HCEC 1CT (cell line): ENCODE measurements at regions not wholly inside any gene's neighbourhood (a gene's known extent, or its start where the extent isn't known, plus 50 kb on each side); places are given as distances from the start of the nearest gene placed in this dataset.

Experiments
- DNase-seq: peaks from one replicate; pipeline ENCODE4 v3.0.0-alpha.2; 2017

DNA sequence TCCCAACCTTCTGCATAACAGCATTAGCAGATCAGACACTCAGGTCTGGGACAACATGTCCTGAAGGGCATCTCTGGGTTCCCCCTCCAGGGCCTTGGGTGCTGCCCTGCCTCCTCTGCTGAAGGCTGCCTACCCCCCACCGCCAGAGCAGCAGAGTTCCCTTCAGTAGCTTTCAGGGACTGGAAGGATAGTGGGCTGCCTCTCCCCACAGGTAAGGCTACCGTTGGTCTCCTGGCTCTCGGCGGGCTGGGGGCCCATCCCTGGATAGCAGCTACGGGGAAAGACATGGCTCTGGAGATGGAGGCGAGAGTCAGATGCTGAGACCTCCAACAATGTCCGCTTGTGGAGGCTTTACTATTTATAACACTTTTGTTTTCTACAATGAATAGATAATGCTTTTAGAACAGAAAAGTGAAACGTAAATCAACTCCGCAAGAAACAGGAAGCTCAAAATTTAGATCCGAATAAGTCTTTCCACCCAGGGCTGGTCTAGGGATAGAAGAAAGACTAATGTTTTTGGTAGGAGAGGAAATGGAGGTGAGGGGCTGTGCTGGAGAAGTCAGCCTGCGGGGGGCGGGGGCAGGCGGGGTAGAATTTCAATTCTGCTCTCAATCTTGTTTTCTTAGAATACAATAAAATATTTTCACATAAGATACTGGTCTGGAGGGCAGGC is 58.4 kb downstream of the ARL4C start:
- no peak for DNase-seq

- DNase-seq = no peak
Observed at GRCh38 chr2:234437642-234438304, 59.1 kb downstream of the ARL4C start.

DNA sequence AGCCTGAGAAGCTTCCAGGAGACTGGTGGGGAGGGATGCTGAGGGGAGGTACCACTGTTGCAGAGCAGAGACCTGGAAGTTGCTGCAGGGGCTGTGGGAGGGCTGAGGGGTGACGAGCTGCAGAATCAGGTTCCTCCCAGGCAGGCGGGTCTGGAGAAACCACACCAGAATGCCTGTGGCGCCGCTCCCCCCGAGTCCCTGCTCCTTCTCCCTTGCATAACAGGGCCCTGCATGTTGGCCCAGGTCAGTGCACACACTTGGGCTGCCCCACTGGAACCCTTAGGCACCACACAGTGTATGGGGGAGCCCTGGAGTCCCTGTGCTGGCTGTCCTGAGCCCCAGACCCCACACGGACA is 60.4 kb downstream of the ARL4C start:
- no peak for DNase-seq

DNA sequence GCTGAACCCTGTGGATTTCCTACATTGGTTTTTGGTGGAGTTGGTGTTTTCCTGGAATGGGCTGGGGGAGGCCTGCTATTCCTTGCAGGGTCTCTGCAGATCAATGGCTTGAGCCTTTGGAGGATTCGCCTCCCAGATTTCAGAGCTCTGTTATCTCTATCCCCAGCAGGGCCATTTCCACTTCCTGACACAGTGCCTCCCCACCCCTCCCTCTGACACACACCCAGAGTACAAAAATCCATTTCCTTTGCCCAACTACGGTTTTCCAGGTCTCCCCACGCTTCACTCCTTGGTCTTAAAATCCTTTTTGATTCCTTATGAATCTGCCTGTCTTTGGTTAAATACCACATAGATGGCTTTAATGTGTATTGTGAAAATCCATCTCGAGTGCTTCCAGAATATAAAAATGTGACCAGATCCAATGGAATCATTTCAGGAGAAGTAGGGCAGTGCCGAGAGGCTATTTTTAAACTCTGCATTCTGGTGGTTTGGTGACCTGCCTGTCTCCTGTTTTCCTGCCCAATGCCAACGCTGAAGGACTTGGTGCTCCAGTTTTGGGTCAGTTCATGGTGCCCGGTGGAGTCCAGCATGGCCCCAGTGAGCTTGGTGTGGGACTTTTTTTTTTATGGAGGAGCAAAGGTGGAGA is 60.9 kb downstream of the ARL4C start:
- no peak for DNase-seq

- no peak for DNase-seq
Observed at GRCh38 chr2:234433201-234433600, 63.7 kb downstream of the ARL4C start.

- DNase-seq = no peak
Observed at GRCh38 chr2:234430871-234431270, 66.0 kb downstream of the ARL4C start.

GRCh38 chr2:234429265-234429664 is 67.6 kb downstream of the ARL4C start:
- no peak for DNase-seq

- peak; percentile 27 for DNase-seq
Observed at GRCh38 chr2:234427081-234428061, 69.5 kb downstream of the ARL4C start.

GRCh38 chr2:234426616-234427015 is 70.3 kb downstream of the ARL4C start:
- DNase-seq = no peak

- no peak for DNase-seq
Observed at GRCh38 chr2:234425639-234426603, 71.0 kb downstream of the ARL4C start.

GRCh38 chr2:234423884-234424283 is 73.0 kb downstream of the ARL4C start:
- DNase-seq = no peak

DNA sequence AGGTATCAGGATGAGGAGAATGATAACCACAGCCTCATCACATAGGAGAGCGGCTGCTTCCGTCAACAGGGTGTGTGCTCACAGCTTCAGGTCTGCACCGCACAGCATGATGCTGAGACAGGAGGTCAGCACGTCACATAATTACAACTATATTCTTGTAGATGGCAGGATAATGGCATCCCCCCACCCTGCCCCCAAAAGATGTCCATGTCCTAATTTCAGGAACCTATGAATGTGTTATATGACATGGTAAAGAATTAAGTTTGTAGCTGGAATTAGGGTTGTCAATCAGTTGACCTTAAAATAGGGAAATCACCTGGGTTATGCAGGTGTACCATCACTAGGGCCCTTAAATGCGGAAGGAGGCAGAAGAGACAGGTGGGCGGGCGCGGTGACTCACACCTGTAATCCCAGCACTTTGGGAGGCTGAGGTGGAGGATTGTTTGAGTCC is 73.9 kb downstream of the ARL4C start:
- no peak for DNase-seq

DNA sequence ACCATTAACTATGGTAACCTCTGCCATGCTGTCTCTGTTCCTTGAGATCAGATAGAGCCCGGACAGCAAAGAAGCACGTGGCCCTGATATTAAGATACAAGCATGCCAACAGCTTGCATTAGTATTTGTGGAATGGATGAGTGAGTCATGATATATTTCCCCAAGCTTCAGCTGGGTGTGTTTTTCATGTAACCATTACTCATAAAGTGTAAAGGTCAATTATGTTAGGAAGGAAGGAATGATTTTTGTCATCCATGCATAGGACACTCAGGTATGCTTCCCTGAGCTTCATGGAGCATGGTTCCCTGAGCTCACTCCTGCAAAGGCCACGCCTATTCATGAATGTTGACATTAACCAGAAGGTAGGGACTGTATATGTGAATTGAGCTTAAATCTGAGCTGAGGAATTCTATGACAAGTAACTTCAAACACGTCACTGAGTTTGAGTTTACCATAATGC is 74.6 kb downstream of the ARL4C start:
- peak; percentile 97 for DNase-seq

- no peak for DNase-seq
Observed at GRCh38 chr2:234420408-234420807, 76.5 kb downstream of the ARL4C start.

GRCh38 chr2:234419726-234420125 is 77.2 kb downstream of the ARL4C start:
- DNase-seq = no peak

- DNase-seq = no peak
Observed at GRCh38 chr2:234415706-234416105, 81.2 kb downstream of the ARL4C start.

DNA sequence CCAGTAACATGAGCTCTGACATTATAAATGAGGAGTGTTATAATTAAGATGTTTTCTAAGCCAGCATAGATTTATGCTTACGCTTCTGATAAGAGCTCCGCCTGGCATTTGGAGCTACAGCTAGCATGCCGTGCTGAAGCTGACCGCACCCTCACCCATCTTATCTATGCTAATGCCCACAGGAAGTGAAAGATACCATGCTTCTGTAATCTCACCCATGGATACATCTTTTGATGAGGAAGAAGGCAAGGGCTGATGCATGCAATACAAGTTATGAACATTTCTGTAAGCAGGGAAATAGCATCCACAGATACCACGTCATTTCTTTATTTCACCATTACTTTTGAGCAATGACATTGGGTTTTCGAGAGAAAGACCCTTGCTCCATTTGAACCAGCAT is 82.3 kb downstream of the ARL4C start:
- no peak for DNase-seq

GRCh38 chr2:234412726-234413125 is 84.2 kb downstream of the ARL4C start:
- DNase-seq = no peak

GRCh38 chr2:234411793-234412192 is 85.1 kb downstream of the ARL4C start:
- DNase-seq = no peak

- DNase-seq = no peak
Observed at GRCh38 chr2:234410526-234410925, 86.4 kb downstream of the ARL4C start.

- no peak for DNase-seq
Observed at GRCh38 chr2:234409590-234409989, 87.3 kb downstream of the ARL4C start.

DNA sequence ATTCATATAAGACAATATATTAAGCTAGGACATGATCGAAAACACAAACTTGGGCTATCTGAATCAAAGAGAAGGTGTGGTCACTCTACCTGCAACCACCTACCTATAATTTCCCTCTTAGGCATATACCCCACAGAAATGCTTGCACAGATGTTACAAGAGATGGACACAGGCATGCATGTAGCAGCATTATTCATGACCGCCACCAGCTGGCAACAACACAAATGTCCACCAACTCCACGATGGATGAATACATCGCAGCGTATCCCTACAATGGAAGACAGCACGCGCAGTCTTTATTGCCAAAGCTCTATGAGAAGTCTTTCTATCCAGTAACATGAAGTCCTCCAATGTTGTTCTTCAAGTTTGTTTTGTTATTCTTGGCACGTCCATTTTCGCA is 90.8 kb downstream of the ARL4C start:
- DNase-seq = no peak
